Smooth muscle cell (in vitro differentiated cells): ENCODE measurements at regions not wholly inside any gene's neighbourhood (a gene's known extent, or its start where the extent isn't known, plus 50 kb on each side); places are given as distances from the start of the nearest gene placed in this dataset.

Experiments
- DNase-seq: peaks from one replicate; lab custom pipeline; 2025; ENCODE audit not compliant: unreplicated experiment; lab: John Stamatoyannopoulos, UW
- H2AFZ ChIP-seq: fragments of 200-600 bp; sonication (generic); 2 replicates; pipeline ENCODE4 v1.6.0; 2016; ENCODE audit warnings: antibody characterized with exemption, low read depth, mild to moderate bottlenecking
- H3F3A ChIP-seq: fragments of 200-600 bp; sonication (generic); 2 replicates; pipeline ENCODE4 v1.6.0; 2017; ENCODE audit warnings: antibody characterized with exemption, low read depth
- H3K27ac ChIP-seq: fragments of 200-600 bp; sonication (generic); 2 replicates; pipeline ENCODE4 v1.5.1; 2016; ENCODE audit warnings: low read depth, mild to moderate bottlenecking
- H3K27me3 ChIP-seq: fragments of 200-600 bp; sonication (generic); 2 replicates; pipeline ENCODE4 v1.6.1; 2016; ENCODE audit warnings: low read depth, mild to moderate bottlenecking
- H3K36me3 ChIP-seq: fragments of 200-600 bp; sonication (generic); 2 replicates; pipeline ENCODE4 v1.5.1; 2016; ENCODE audit warnings: low read depth
- H3K4me1 ChIP-seq: fragments of 200-600 bp; sonication (generic); 2 replicates; pipeline ENCODE4 v1.5.1; 2016; ENCODE audit warnings: low read depth
- H3K4me2 ChIP-seq: fragments of 200-600 bp; sonication (generic); 2 replicates; pipeline ENCODE4 v1.6.0; 2016; ENCODE audit warnings: mild to moderate bottlenecking
- H3K4me3 ChIP-seq: fragments of 200-600 bp; sonication (generic); 2 replicates; pipeline ENCODE4 v1.5.1; 2016; ENCODE audit warnings: mild to moderate bottlenecking
- H3K79me2 ChIP-seq: fragments of 200-600 bp; sonication (generic); 2 replicates; pipeline ENCODE4 v1.6.0; 2016; ENCODE audit warnings: low read depth, mild to moderate bottlenecking
- H3K9ac ChIP-seq: fragments of 200-600 bp; sonication (generic); 2 replicates; pipeline ENCODE4 v1.6.0; 2016; ENCODE audit warnings: low read depth
- H3K9me3 ChIP-seq: fragments of 200-600 bp; sonication (generic); replicated peaks from 2 replicates; pipeline ENCODE4 v1.5.1; 2016; ENCODE audit warnings: low read depth
- H4K20me1 ChIP-seq: fragments of 200-600 bp; sonication (generic); 2 replicates; pipeline ENCODE4 v1.6.0; 2016; ENCODE audit warnings: low read depth
- CTCF ChIP-seq: fragments of 200-600 bp; sonication (generic); IDR thresholded peaks from 2 replicates; pipeline ENCODE4 v1.5.1; 2017; ENCODE audit warnings: borderline replicate concordance, mild to moderate bottlenecking, antibody characterized with exemption; ENCODE audit not compliant: insufficient read depth, poor library complexity, severe bottlenecking
- WGBS: methylation state at CpG from one replicate; pipeline ENCODE4 v1.1.7; 2016; ENCODE audit warnings: low lambda C conversion rate; 5-methylcytosine and 5-hydroxymethylcytosine counted together

GRCh38 chr3:66785191-66785909 lies 212.8 kb upstream of the KBTBD8 start:
- H3K4me2 ChIP-seq, result no peak overlapping the region
- no peaks in the 10 kb centered on the region for H3F3A ChIP-seq
- no peak for DNase-seq
- no peak for TF ChIP-seq CTCF
- H3K27me3 ChIP-seq, result no peaks in the 10 kb centered on the region
- H3K4me3 ChIP-seq, result no peak overlapping the region
- H4K20me1 ChIP-seq, result no peaks in the 10 kb centered on the region
- H3K27ac ChIP-seq, result no peak overlapping the region
- WGBS, result 76% methylated on average over 6 of the region's 6 CpGs
- no peaks in the 10 kb centered on the region for H3K79me2 ChIP-seq
- no peaks in the 10 kb centered on the region for H3K9me3 ChIP-seq
- H3K9ac ChIP-seq, result no peak overlapping the region
- H3K4me1 ChIP-seq, result no peaks in the 10 kb centered on the region
- H3K36me3 ChIP-seq, result no peaks in the 10 kb centered on the region
- no peak overlapping the region for H2AFZ ChIP-seq

GRCh38 chr3:66789580-66790237 lies 208.4 kb upstream of the KBTBD8 start:
- Histone ChIP-seq H3F3A (no peaks in the 10 kb centered on the region), H3K4me3 (no peak overlapping the region), H3K9me3 (no peaks in the 10 kb centered on the region), H3K27ac (no peak overlapping the region), H3K79me2 (no peaks in the 10 kb centered on the region), H2AFZ (no peak overlapping the region), H3K9ac (no peak overlapping the region), H4K20me1 (no peaks in the 10 kb centered on the region), H3K4me2 (no peak overlapping the region), H3K27me3 (no peaks in the 10 kb centered on the region), H3K36me3 (no peaks in the 10 kb centered on the region), H3K4me1 (no peaks in the 10 kb centered on the region)
- 81% methylated on average over 5 of the region's 5 CpGs for WGBS
- no peak for TF ChIP-seq CTCF
- no peak for DNase-seq

GRCh38 chr3:66792086-66792485 lies 206.0 kb upstream of the KBTBD8 start:
- Histone ChIP-seq H3K79me2 (no peaks in the 10 kb centered on the region), H2AFZ (no peak overlapping the region), H3K27me3 (no peaks in the 10 kb centered on the region), H3K9ac (no peak overlapping the region), H3K27ac (no peak overlapping the region), H3K4me1 (no peaks in the 10 kb centered on the region), H3K9me3 (no peaks in the 10 kb centered on the region), H4K20me1 (no peaks in the 10 kb centered on the region), H3K4me2 (no peak overlapping the region), H3K36me3 (no peaks in the 10 kb centered on the region), H3K4me3 (no peak overlapping the region), H3F3A (no peaks in the 10 kb centered on the region)
- no peak for DNase-seq
- no peak for TF ChIP-seq CTCF

GRCh38 chr3:66795365-66795764 lies 202.7 kb upstream of the KBTBD8 start:
- Histone ChIP-seq H3K27me3 (no peaks in the 10 kb centered on the region), H3K36me3 (no peaks in the 10 kb centered on the region), H3K4me3 (no peak overlapping the region), H3K79me2 (no peaks in the 10 kb centered on the region), H3K4me2 (no peak overlapping the region), H3K9ac (no peak overlapping the region), H3K27ac (no peak overlapping the region), H2AFZ (no peak overlapping the region), H3K9me3 (no peaks in the 10 kb centered on the region), H3F3A (no peaks in the 10 kb centered on the region), H3K4me1 (peaks cover 7% of the 10 kb centered on the region), H4K20me1 (no peaks in the 10 kb centered on the region)
- TF ChIP-seq CTCF, result no peak
- DNase-seq, result no peak
- 72% methylated on average over 4 of the region's 4 CpGs for WGBS
